Non-pigmented ciliary epithelial cell (primary cell): ENCODE measurements at regions not wholly inside any gene's neighbourhood (a gene's known extent, or its start where the extent isn't known, plus 50 kb on each side); places are given as distances from the start of the nearest gene placed in this dataset.
A peak's percentile ranks its signal among the peaks of the same experiment; 100 is the strongest.
"Not testable (repeated sequence)": the region's sequence is repeated elsewhere in the genome, so short reads cannot be mapped to it uniquely, and the experiment has no call there.

Experiments
- DNase-seq: peaks from one replicate; pipeline ENCODE4 v3.0.0-alpha.2; 2010; ENCODE audit warnings: low read depth

GRCh38 chr20:48124960-48125359, 339.7 kb upstream of the SULF2 start:
- DNase-seq = no peak

GRCh38 chr20:48124181-48124782, 339.0 kb upstream of the SULF2 start:
- no peak for DNase-seq

GRCh38 chr20:48120120-48120519, 334.8 kb upstream of the SULF2 start:
- no peak for DNase-seq

GRCh38 chr20:48119389-48119788, 334.1 kb upstream of the SULF2 start:
- DNase-seq = not testable (repeated sequence)

GRCh38 chr20:48115502-48115901, 330.2 kb upstream of the SULF2 start:
- no peak for DNase-seq

GRCh38 chr20:48107560-48107959, 322.3 kb upstream of the SULF2 start:
- no peak for DNase-seq

- no peak for DNase-seq
Measured at GRCh38 chr20:48106428-48106827, 321.1 kb upstream of the SULF2 start.

GRCh38 chr20:48105526-48105925, 320.2 kb upstream of the SULF2 start:
- DNase-seq = no peak

- peak; percentile 4 for DNase-seq
Measured at GRCh38 chr20:48102931-48103660, 317.8 kb upstream of the SULF2 start.

- DNase-seq = no peak
Measured at GRCh38 chr20:48102076-48102787, 317.0 kb upstream of the SULF2 start.

- no peak for DNase-seq
Measured at GRCh38 chr20:48100483-48100882, 315.2 kb upstream of the SULF2 start.

- DNase-seq = no peak
Measured at GRCh38 chr20:48098866-48099265, 313.6 kb upstream of the SULF2 start.

GRCh38 chr20:48098099-48098498, 312.8 kb upstream of the SULF2 start:
- DNase-seq = no peak

- DNase-seq = no peak
Measured at GRCh38 chr20:48096957-48097890, 311.9 kb upstream of the SULF2 start.

- DNase-seq = no peak
Measured at GRCh38 chr20:48096212-48096875, 311.1 kb upstream of the SULF2 start.

- no peak for DNase-seq
Measured at GRCh38 chr20:48094944-48095343, 309.7 kb upstream of the SULF2 start.

- DNase-seq = no peak
Measured at GRCh38 chr20:48094196-48094749, 309.0 kb upstream of the SULF2 start.

GRCh38 chr20:48092596-48093280, 307.5 kb upstream of the SULF2 start:
- DNase-seq = no peak

GRCh38 chr20:48090784-48091183, 305.5 kb upstream of the SULF2 start:
- no peak for DNase-seq

- no peak for DNase-seq
Measured at GRCh38 chr20:48090314-48090713, 305.0 kb upstream of the SULF2 start.

- DNase-seq = no peak
Measured at GRCh38 chr20:48080583-48080982, 295.3 kb upstream of the SULF2 start.
